ENCODE measurements at regions not wholly inside any gene's neighbourhood (a gene's known extent, or its start where the extent isn't known, plus 50 kb on each side); places are given as distances from the start of the nearest gene placed in this dataset.

GRCh38 chr2:39517622-39518021 lies 80.5 kb upstream of the MAP4K3 start:
- Histone ChIP-seq H3K4me1 (ENCODE audit: insufficient read depth) (no peaks in the 10 kb centered on the region), H3K4me3 (ENCODE audit: low read depth, low read length) (no peak overlapping the region), H3K27ac (ENCODE audit: low read depth) (no peak overlapping the region), H3K36me3 (ENCODE audit: insufficient read depth) (no peaks in the 10 kb centered on the region)
- 77% methylated on average over 2 of the region's 2 CpGs for WGBS
- no peak for DNase-seq (ENCODE audit: extremely low spot score)

DNA sequence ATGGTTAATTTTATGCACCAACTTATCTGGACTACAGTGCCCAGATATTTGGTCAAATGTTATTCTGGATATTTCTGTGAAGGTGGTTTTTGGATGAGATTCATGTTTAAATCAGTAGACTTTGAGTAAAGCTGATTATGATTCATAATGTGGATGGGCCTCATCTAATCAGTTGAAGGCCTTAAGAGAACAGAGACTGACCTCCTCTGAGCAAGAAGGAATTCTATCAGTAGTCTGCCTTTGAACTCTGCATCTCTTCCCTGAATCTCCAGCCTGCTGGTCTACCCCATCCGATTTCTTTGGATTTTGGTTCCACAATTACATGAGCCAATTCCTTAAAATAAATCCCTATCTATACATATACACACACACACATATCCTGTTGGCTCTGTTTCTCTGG lies 82.8 kb upstream of the MAP4K3 start:
- no peak for DNase-seq (ENCODE audit: extremely low spot score)
- H3K27ac ChIP-seq (ENCODE audit: low read depth): no peak overlapping the region
- H3K36me3 ChIP-seq (ENCODE audit: insufficient read depth): no peaks in the 10 kb centered on the region
- no peaks in the 10 kb centered on the region for H3K4me1 ChIP-seq (ENCODE audit: insufficient read depth)
- H3K4me3 ChIP-seq (ENCODE audit: low read depth, low read length): no peak overlapping the region
- 70% methylated on average over 1 of the region's 1 CpG for WGBS

GRCh38 chr2:39521876-39522517 lies 84.9 kb upstream of the MAP4K3 start:
- H3K27ac ChIP-seq (ENCODE audit: low read depth): no peak overlapping the region
- 88% methylated on average over 4 of the region's 4 CpGs for WGBS
- H3K4me3 ChIP-seq (ENCODE audit: low read depth, low read length): no peak overlapping the region
- no peak for DNase-seq (ENCODE audit: extremely low spot score)
- no peaks in the 10 kb centered on the region for H3K36me3 ChIP-seq (ENCODE audit: insufficient read depth)
- no peaks in the 10 kb centered on the region for H3K4me1 ChIP-seq (ENCODE audit: insufficient read depth)

DNA sequence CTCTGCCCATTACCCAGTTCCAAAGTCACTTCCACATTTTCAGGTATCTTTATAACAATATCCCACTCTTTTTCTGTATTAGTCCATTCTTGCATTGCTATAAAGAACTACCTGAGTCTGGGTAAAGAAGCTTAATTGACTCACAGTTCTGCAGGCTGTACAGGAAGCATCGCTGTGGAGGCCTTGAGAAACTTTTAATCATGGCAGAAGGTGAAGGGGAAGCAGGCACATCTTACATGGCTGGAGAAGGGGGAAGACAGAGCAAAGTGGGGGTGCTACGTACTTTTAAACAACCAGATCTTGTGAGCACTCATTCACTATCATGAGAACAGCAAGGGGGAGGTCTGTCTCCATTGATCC lies 85.4 kb upstream of the MAP4K3 start:
- WGBS: 77% methylated on average over 2 of the region's 2 CpGs
- no peak overlapping the region for H3K4me3 ChIP-seq (ENCODE audit: low read depth, low read length)
- no peaks in the 10 kb centered on the region for H3K4me1 ChIP-seq (ENCODE audit: insufficient read depth)
- H3K36me3 ChIP-seq (ENCODE audit: insufficient read depth): no peaks in the 10 kb centered on the region
- no peak overlapping the region for H3K27ac ChIP-seq (ENCODE audit: low read depth)
- DNase-seq (ENCODE audit: extremely low spot score): no peak

DNA sequence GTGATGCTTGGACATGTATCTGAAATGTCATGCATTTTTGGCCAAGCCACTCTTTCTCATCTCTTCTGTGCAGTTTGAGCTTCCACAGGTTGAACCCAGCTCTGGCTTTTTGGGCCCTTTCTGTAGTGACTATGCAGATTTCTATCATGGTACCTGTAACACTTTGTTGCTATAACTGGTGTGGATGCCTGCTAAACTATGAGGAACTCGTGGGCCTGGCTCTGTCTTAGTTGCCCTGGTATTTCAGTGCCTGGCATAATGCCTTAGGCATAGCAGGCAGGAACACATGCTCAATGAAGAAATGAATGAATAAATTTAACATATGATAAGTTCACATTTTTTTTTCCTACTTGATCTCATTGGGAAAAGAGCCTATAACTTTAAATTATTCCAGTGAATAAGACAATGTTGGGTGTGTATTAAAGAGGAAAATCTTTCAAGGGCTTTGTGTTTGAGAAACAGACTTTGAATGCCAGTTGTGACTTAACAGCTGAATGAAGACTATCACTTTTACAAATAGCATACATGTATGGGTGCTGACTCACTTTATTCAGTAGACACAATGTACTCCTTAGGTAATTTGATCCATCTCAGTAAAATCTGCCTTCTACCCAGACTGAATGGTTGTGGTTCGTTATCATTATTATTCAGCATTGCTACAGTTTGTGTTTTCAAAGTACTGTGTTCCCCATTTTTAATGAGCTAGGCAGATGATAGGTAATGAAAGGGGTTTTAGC lies 86.4 kb upstream of the MAP4K3 start:
- DNase-seq (ENCODE audit: extremely low spot score): no peak
- H3K27ac ChIP-seq (ENCODE audit: low read depth): no peak overlapping the region
- no peak overlapping the region for H3K4me3 ChIP-seq (ENCODE audit: low read depth, low read length)
- H3K36me3 ChIP-seq (ENCODE audit: insufficient read depth): no peaks in the 10 kb centered on the region
- no peaks in the 10 kb centered on the region for H3K4me1 ChIP-seq (ENCODE audit: insufficient read depth)
- WGBS: 91% methylated on average over 2 of the region's 2 CpGs

GRCh38 chr2:39524061-39524460 lies 87.0 kb upstream of the MAP4K3 start:
- no peak overlapping the region for H3K27ac ChIP-seq (ENCODE audit: low read depth)
- no peaks in the 10 kb centered on the region for H3K4me1 ChIP-seq (ENCODE audit: insufficient read depth)
- no peak overlapping the region for H3K4me3 ChIP-seq (ENCODE audit: low read depth, low read length)
- no peak for DNase-seq (ENCODE audit: extremely low spot score)
- H3K36me3 ChIP-seq (ENCODE audit: insufficient read depth): no peaks in the 10 kb centered on the region
- WGBS: 93% methylated on average over 2 of the region's 2 CpGs

DNA sequence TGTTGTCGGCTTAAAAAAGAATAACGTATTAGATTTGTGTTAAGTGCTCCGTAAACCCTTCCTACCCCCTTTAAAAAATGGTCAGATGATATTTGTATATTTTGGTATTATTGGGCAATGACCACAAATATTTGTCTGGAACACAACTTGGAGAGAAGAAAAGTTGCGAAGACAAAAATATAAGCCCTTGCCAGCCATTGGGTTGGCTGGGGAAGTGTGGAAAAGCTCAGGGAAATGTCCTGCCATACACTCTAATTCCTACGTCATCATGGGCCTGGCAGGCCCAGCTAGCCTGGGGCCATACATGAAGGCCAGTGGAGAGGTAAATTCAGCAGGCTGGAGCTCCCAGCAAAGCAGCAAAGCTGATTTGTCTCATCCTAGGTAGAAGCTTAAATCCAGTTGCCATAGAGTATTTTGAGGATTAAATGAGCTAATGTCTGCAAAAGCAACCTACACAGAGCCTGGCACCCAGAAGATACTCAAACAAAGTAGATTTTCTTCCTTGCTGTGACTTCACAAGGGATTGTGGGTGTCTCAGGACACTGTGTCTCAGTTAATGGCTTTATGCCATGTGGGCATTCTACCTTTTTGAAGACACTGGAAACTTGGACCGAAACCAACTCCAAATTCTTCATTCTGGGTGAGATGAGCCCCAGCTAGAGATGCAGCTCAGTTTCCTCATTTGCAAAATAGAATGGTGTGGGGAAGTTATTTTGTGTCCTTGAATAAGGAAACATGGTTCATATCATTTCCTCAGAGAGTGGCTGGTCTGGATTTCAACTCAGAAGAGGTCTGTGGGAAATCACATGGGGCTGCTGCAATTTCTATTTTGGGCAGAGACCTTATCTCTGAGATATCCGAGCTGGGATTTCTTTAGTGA lies 87.9 kb upstream of the MAP4K3 start:
- no peak for DNase-seq (ENCODE audit: extremely low spot score)
- no peak overlapping the region for H3K4me3 ChIP-seq (ENCODE audit: low read depth, low read length)
- H3K27ac ChIP-seq (ENCODE audit: low read depth): no peak overlapping the region
- no peaks in the 10 kb centered on the region for H3K4me1 ChIP-seq (ENCODE audit: insufficient read depth)
- 87% methylated on average over 7 of the region's 7 CpGs for WGBS
- H3K36me3 ChIP-seq (ENCODE audit: insufficient read depth): no peaks in the 10 kb centered on the region

- H3K4me3 ChIP-seq (ENCODE audit: low read depth, low read length): no peak overlapping the region
- 92% methylated on average over 7 of the region's 7 CpGs for WGBS
- no peak overlapping the region for H3K27ac ChIP-seq (ENCODE audit: low read depth)
- no peaks in the 10 kb centered on the region for H3K4me1 ChIP-seq (ENCODE audit: insufficient read depth)
- no peak for DNase-seq (ENCODE audit: extremely low spot score)
- H3K36me3 ChIP-seq (ENCODE audit: insufficient read depth): no peaks in the 10 kb centered on the region
Measured at GRCh38 chr2:39525636-39526412, 88.7 kb upstream of the MAP4K3 start.

GRCh38 chr2:39528701-39529100 lies 91.6 kb upstream of the MAP4K3 start:
- H3K36me3 ChIP-seq (ENCODE audit: insufficient read depth): no peaks in the 10 kb centered on the region
- H3K4me3 ChIP-seq (ENCODE audit: low read depth, low read length): no peak overlapping the region
- DNase-seq (ENCODE audit: extremely low spot score): no peak
- no peak overlapping the region for H3K27ac ChIP-seq (ENCODE audit: low read depth)
- no peaks in the 10 kb centered on the region for H3K4me1 ChIP-seq (ENCODE audit: insufficient read depth)
- 72% methylated on average over 5 of the region's 5 CpGs for WGBS

DNA sequence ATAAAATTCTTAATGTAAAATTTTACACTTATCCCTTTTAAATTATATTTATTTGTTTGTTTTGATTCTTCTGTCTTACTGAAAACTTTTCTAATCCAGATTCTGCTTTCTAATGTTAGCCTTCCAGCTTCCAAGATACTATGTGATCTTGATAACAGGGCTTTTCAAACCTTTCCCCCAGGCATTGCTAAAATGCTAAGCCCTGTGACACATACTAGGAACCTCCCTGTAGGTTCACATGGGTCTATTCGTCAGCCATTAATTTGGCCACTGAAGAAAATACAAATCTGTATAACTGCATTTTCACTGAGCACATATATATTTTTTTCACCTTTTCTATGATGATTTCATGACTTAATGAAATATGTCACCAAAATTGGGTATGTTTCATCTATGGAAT lies 92.8 kb upstream of the MAP4K3 start:
- no peaks in the 10 kb centered on the region for H3K4me1 ChIP-seq (ENCODE audit: insufficient read depth)
- H3K4me3 ChIP-seq (ENCODE audit: low read depth, low read length): no peak overlapping the region
- H3K27ac ChIP-seq (ENCODE audit: low read depth): no peak overlapping the region
- no peak for DNase-seq (ENCODE audit: extremely low spot score)
- 94% methylated on average over 1 of the region's 1 CpG for WGBS
- H3K36me3 ChIP-seq (ENCODE audit: insufficient read depth): no peaks in the 10 kb centered on the region

GRCh38 chr2:39530411-39530866 lies 93.4 kb upstream of the MAP4K3 start:
- 12% methylated on average over 1 of the region's 1 CpG for WGBS
- Histone ChIP-seq H3K27ac (ENCODE audit: low read depth) (no peak overlapping the region), H3K4me1 (ENCODE audit: insufficient read depth) (no peaks in the 10 kb centered on the region), H3K4me3 (ENCODE audit: low read depth, low read length) (no peak overlapping the region), H3K36me3 (ENCODE audit: insufficient read depth) (no peaks in the 10 kb centered on the region)
- no peak for DNase-seq (ENCODE audit: extremely low spot score)

GRCh38 chr2:39531220-39531777 lies 94.2 kb upstream of the MAP4K3 start:
- Histone ChIP-seq H3K4me1 (ENCODE audit: insufficient read depth) (no peaks in the 10 kb centered on the region), H3K4me3 (ENCODE audit: low read depth, low read length) (no peak overlapping the region), H3K36me3 (ENCODE audit: insufficient read depth) (no peaks in the 10 kb centered on the region), H3K27ac (ENCODE audit: low read depth) (no peak overlapping the region)
- DNase-seq (ENCODE audit: extremely low spot score): no peak
- WGBS: 85% methylated on average over 7 of the region's 7 CpGs

DNA sequence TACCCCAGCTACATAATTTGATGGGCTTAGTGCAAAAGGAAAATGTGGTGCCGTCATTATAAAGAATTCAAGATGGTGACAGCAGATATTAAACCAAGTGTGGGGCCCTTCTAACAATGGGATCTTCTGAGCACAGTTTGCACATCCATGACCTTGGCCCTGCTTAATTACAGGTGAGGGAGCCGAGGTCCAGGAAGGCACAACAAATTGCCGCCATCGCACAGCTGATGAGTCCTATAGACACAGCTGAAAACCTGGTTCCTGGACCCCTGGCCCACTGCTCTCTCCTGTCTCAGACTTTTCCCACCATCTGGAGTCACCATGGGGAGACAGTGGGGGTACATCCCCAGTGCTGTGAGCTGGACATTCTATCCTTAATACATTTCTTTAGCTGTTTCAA lies 95.8 kb upstream of the MAP4K3 start:
- Histone ChIP-seq H3K36me3 (ENCODE audit: insufficient read depth) (no peaks in the 10 kb centered on the region), H3K4me3 (ENCODE audit: low read depth, low read length) (no peak overlapping the region), H3K27ac (ENCODE audit: low read depth) (no peak overlapping the region), H3K4me1 (ENCODE audit: insufficient read depth) (no peaks in the 10 kb centered on the region)
- 93% methylated on average over 4 of the region's 4 CpGs for WGBS
- DNase-seq (ENCODE audit: extremely low spot score): no peak

Data from urinary bladder (tissue), 3 donors.